ENCODE measurements at regions not wholly inside any gene's neighbourhood (a gene's known extent, or its start where the extent isn't known, plus 50 kb on each side); places are given as distances from the start of the nearest gene placed in this dataset.

DNA sequence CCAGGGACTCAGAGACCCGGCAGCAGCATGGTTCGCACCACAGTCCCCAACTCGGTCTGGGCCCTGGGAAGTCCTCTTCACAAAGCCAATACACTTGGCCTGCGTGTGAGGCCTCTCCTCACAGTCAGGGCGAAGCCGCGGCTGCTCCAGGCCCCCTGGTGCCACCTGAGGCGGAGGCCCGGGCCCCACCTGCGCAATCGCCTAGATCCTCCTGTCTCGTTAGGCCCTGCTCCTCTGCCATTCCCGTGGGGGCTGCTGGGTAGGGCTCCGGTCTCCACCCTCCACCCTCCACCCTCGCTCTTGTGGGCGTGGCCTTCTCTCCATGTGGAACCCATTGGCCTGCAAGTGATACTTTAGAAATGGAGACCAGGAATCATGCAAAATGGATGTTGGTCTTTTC lies 553.3 kb downstream of the INHBA start:
- no peak for DNase-seq (ENCODE audit: low read depth)
- TF ChIP-seq, protein P1, sequence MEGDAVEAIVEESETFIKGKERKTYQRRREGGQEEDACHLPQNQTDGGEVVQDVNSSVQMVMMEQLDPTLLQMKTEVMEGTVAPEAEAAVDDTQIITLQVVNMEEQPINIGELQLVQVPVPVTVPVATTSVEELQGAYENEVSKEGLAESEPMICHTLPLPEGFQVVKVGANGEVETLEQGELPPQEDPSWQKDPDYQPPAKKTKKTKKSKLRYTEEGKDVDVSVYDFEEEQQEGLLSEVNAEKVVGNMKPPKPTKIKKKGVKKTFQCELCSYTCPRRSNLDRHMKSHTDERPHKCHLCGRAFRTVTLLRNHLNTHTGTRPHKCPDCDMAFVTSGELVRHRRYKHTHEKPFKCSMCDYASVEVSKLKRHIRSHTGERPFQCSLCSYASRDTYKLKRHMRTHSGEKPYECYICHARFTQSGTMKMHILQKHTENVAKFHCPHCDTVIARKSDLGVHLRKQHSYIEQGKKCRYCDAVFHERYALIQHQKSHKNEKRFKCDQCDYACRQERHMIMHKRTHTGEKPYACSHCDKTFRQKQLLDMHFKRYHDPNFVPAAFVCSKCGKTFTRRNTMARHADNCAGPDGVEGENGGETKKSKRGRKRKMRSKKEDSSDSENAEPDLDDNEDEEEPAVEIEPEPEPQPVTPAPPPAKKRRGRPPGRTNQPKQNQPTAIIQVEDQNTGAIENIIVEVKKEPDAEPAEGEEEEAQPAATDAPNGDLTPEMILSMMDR (IDR thresholded peaks at IDR 0.05; ENCODE audit: low read length, missing control alignments) = no peak

DNA sequence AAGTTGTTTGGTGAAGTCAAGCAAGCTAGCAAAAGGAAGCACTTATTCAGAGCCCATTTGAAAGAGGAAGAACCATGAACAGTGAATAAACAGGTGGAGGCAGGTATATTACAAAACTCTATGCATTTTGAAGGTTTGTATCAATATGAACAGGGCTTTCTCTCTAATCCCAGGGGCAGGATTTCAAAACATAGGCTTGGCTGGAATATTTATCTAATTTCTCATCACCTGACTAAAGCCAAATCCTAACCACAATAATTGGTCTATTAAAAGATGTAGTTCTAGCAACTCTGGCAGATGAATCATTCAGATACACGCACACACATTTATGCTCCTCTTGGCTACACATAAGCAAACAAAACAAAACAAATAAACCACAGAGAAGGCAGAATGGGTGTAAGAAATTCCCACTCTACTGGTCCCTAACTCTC lies 554.4 kb downstream of the INHBA start:
- DNase-seq (ENCODE audit: low read depth) = peak; percentile 80
- TF ChIP-seq, protein P1 (IDR thresholded peaks at IDR 0.05; ENCODE audit: low read length, missing control alignments) = no peak
- no peak overlapping the region for H3K4me3 ChIP-seq (replicated peaks; ENCODE audit: low read depth, low read length)

More for the DNA sequence above, 553.3 kb downstream of the INHBA start:
- no peak overlapping the region for H3K4me3 ChIP-seq (replicated peaks; ENCODE audit: low read depth, low read length)

DNA sequence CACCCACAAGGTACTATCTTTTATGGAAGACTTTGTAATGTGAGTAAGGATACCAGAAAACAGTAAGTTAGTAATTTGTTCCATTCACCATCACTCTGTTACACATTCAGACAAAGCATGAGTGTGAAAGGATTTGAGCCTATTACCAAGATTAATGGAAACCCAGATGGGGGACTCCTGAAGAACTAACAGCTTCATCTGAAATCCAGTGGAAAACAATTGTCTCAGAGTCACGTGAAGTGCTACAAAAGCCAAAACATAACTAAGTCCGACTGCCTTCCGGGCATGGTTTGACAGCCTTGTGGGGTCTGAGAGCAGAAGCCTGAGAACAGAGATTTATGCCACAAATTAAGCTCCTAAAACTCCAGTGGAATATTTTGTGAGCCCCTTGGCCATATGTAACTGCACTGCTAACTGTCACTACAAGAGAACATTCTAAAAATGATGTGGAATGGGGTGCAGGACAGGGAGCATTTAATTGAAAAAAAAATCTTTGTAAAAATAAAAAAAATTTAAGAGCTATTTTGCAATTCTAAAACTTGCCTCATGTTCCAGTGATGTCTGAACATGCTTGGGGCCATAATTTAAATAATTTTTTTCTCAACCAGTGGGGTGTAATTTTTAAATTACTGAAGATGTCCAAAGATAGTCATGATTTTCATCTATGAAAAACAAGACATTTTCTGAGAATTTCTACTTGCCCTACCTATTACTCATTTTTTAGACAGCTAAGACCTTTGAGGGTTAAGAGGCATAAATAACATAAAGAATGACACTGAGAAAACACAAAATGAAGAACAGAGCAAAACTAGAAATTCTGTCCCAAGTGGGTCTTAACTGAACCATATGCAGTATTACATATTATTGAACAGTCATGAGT lies 555.0 kb downstream of the INHBA start:
- DNase-seq (ENCODE audit: low read depth) = no peak
- no peak overlapping the region for H3K4me3 ChIP-seq (replicated peaks; ENCODE audit: low read depth, low read length)
- TF ChIP-seq, protein P1 (IDR thresholded peaks at IDR 0.05; ENCODE audit: low read length, missing control alignments) = no peak

DNA sequence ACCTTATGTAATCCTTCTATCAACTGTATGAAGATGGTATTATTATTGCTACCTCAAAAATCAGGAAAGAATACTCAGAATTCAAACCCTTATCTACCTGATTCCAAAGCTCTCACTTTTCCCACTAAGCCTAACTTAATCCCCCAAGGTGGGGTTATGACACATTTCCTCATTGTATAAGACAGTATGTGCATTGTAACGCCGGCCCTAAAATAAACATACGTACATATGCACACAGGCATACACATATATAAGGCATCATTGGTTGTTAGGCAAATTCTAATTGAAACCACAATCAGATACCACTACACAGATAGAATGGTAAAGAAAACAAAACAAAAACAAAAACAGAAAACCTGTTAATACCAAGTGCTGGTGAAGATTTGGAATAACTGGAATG lies 556.5 kb downstream of the INHBA start:
- H3K4me3 ChIP-seq (replicated peaks; ENCODE audit: low read depth, low read length) = no peak overlapping the region
- TF ChIP-seq, protein P1 (IDR thresholded peaks at IDR 0.05; ENCODE audit: low read length, missing control alignments) = no peak
- DNase-seq (ENCODE audit: low read depth) = no peak

DNA sequence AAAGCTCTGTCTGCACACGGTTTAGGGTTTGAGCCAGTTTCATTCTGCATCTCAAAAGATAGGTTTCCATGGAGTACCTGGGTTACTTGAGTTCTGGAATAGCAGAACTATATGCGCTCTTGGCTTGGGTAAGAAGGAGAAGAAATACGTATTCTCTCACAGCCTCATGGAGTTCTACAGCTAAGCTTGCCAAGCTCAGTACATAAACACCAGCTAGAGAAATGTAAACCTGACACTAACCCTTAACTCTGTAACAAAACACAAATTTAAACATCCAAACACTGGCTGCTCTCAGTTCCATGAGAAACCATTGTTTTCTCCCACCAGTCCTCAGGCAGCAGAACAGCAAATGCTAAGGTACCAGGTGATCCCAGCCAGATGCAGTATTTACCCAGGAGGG lies 557.2 kb downstream of the INHBA start:
- TF ChIP-seq, protein P1 (IDR thresholded peaks at IDR 0.05; ENCODE audit: low read length, missing control alignments) = no peak
- no peak overlapping the region for H3K4me3 ChIP-seq (replicated peaks; ENCODE audit: low read depth, low read length)
- DNase-seq (ENCODE audit: low read depth) = no peak

DNA sequence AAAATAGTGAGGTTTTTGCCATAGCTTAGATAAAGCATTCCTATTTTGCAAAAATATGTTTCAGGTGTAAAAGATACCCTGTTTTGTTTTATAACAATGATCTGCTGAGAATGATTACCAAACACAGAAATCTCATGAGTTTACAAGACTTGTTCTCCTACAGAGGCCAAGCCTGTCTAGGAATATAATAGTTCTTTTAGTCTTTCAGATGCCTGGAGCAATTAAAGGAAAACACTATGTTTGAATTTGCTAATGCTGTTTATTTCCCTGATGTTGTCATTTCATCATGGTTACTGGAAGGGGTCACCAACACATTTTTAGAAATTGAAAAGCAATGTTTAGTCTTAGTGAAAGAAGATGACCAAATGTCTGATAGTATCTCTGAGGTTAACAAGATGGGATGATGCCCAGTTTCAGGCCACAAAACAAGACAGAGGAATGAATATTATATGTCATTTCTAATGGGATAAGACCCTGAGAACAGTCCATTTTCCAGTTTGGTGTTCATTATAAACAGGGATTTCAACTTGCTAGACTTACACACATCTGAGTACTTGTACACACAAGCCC lies 559.9 kb downstream of the INHBA start:
- H3K4me3 ChIP-seq (replicated peaks; ENCODE audit: low read depth, low read length) = no peak overlapping the region
- TF ChIP-seq, protein P1 (IDR thresholded peaks at IDR 0.05; ENCODE audit: low read length, missing control alignments) = no peak
- DNase-seq (ENCODE audit: low read depth) = no peak

Data from fibroblast of pulmonary artery (primary cell).